HG02970 (cell line): ENCODE measurements at regions not wholly inside any gene's neighbourhood (a gene's known extent, or its start where the extent isn't known, plus 50 kb on each side); places are given as distances from the start of the nearest gene placed in this dataset.
"Not testable (repeated sequence)": the region's sequence is repeated elsewhere in the genome, so short reads cannot be mapped to it uniquely, and the experiment has no call there.

Experiments
- ATAC-seq: cut with Tn5 transposase; IDR thresholded peaks from one replicate; pipeline ENCODE4 v1.9.1; 2021; ENCODE audit warnings: mild to moderate bottlenecking, moderate library complexity, moderate number of reproducible peaks; ENCODE audit not compliant: unreplicated experiment, low FRiP score

- no peak for ATAC-seq
These were observed 1324.4 kb upstream of the EYS start for GRCh38 chr6:67031451-67031850.

GRCh38 chr6:67030861-67031260 lies 1323.8 kb upstream of the EYS start:
- no peak for ATAC-seq

- no peak for ATAC-seq
These were observed 1310.0 kb upstream of the EYS start for GRCh38 chr6:67016921-67017460.

GRCh38 chr6:67011441-67011840 lies 1304.4 kb upstream of the EYS start:
- ATAC-seq = no peak

GRCh38 chr6:67009818-67010217 lies 1302.8 kb upstream of the EYS start:
- ATAC-seq = no peak

- no peak for ATAC-seq
These were observed 1296.8 kb upstream of the EYS start for GRCh38 chr6:67003844-67004243.

- no peak for ATAC-seq
These were observed 1293.1 kb upstream of the EYS start for GRCh38 chr6:67000121-67000520.

- ATAC-seq = not testable (repeated sequence)
These were observed 1290.6 kb upstream of the EYS start for GRCh38 chr6:66997579-66997978.

GRCh38 chr6:66995669-66996068 lies 1288.6 kb upstream of the EYS start:
- no peak for ATAC-seq

- ATAC-seq = not testable (repeated sequence)
These were observed 1286.7 kb upstream of the EYS start for GRCh38 chr6:66993708-66994107.

GRCh38 chr6:66993272-66993671 lies 1286.2 kb upstream of the EYS start:
- no peak for ATAC-seq

GRCh38 chr6:66992660-66993059 lies 1285.6 kb upstream of the EYS start:
- no peak for ATAC-seq

- ATAC-seq = no peak
These were observed 1279.9 kb upstream of the EYS start for GRCh38 chr6:66986940-66987339.

- no peak for ATAC-seq
These were observed 1278.8 kb upstream of the EYS start for GRCh38 chr6:66985816-66986215.

- ATAC-seq = no peak
These were observed 1263.3 kb upstream of the EYS start for GRCh38 chr6:66970373-66970772.

- no peak for ATAC-seq
These were observed 1258.2 kb upstream of the EYS start for GRCh38 chr6:66965227-66965626.

GRCh38 chr6:66964216-66964615 lies 1257.2 kb upstream of the EYS start:
- ATAC-seq = no peak

- no peak for ATAC-seq
These were observed 1255.1 kb upstream of the EYS start for GRCh38 chr6:66962082-66962481.

GRCh38 chr6:66961191-66961590 lies 1254.2 kb upstream of the EYS start:
- ATAC-seq = no peak

GRCh38 chr6:66949191-66949661 lies 1242.2 kb upstream of the EYS start:
- no peak for ATAC-seq

GRCh38 chr6:66948106-66948505 lies 1241.1 kb upstream of the EYS start:
- ATAC-seq = no peak

- ATAC-seq = no peak
These were observed 1233.0 kb upstream of the EYS start for GRCh38 chr6:66940003-66940402.

GRCh38 chr6:66937180-66937579 lies 1230.2 kb upstream of the EYS start:
- ATAC-seq = no peak
